ENCODE measurements at regions not wholly inside any gene's neighbourhood (a gene's known extent, or its start where the extent isn't known, plus 50 kb on each side); places are given as distances from the start of the nearest gene placed in this dataset.

- H3K27ac ChIP-seq: no peak overlapping the region
- TF ChIP-seq ZFX (IDR thresholded peaks at IDR 0.05): no peak
- TF ChIP-seq, protein P1, sequence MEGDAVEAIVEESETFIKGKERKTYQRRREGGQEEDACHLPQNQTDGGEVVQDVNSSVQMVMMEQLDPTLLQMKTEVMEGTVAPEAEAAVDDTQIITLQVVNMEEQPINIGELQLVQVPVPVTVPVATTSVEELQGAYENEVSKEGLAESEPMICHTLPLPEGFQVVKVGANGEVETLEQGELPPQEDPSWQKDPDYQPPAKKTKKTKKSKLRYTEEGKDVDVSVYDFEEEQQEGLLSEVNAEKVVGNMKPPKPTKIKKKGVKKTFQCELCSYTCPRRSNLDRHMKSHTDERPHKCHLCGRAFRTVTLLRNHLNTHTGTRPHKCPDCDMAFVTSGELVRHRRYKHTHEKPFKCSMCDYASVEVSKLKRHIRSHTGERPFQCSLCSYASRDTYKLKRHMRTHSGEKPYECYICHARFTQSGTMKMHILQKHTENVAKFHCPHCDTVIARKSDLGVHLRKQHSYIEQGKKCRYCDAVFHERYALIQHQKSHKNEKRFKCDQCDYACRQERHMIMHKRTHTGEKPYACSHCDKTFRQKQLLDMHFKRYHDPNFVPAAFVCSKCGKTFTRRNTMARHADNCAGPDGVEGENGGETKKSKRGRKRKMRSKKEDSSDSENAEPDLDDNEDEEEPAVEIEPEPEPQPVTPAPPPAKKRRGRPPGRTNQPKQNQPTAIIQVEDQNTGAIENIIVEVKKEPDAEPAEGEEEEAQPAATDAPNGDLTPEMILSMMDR (conservative IDR thresholded peaks at IDR 0.05): no peak
These were observed 163.6 kb upstream of the NAV3 start for GRCh38 chr12:77667101-77667500.

DNA sequence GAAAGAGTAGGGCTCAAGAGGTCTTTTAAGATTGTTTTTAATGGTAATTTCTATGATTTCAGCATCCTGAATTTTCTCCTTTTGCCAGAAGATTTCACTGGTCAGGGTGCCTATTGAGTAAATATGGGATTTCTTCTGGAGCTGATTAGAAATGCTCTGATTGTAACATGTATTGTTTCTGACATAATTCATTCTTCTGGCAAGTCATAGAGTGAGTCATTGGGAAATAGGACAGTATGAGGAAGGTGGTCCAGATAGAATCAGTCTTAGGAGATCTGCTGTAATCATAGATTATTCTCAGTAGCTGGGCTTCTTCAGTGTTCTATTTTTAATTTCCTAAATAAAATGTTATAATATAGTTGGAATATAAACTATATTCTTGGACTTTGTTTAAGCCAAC lies 182.0 kb upstream of the NAV3 start:
- H3K27ac ChIP-seq: no peak overlapping the region
- TF ChIP-seq ZFX (IDR thresholded peaks at IDR 0.05): no peak
- TF ChIP-seq, protein P1 (conservative IDR thresholded peaks at IDR 0.05): no peak

DNA sequence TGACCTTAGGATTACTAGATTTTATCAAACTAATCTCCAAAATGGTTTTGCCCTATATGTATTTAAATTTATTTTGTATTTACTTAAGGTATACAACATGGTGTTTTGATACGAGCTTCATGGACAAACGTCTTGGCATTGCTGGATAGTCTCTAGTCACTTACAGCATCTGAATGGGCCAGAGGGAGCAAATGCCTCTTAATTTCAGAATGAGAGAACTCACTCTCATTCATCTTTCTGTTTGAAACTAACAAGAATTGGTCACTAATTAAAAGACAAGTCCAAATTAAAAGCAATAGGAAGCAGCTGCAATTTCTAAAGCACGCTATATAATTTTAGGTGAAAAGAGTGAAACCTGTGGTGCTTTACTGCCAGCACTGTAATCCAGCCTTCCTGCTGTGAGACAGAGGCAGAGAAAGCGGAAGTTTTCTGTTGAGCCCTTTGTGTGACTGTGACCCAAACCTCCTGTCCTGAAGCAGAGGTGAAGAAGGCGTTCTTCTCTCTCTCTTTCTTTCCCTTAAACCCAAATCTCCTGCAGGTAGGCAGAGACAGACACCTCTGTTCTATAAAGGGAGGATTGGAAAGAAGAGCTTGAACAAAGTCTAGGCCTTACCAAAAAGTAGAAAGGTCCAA lies 184.6 kb upstream of the NAV3 start:
- no peak overlapping the region for H3K27ac ChIP-seq
- TF ChIP-seq, protein P1 (conservative IDR thresholded peaks at IDR 0.05): no peak
- TF ChIP-seq ZFX (IDR thresholded peaks at IDR 0.05): no peak

- TF ChIP-seq, protein P1 (conservative IDR thresholded peaks at IDR 0.05): no peak
- no peak for TF ChIP-seq ZFX (IDR thresholded peaks at IDR 0.05)
- no peak overlapping the region for H3K27ac ChIP-seq
These were observed 185.6 kb upstream of the NAV3 start for GRCh38 chr12:77644915-77645605.

GRCh38 chr12:77642246-77642645 lies 188.4 kb upstream of the NAV3 start:
- H3K27ac ChIP-seq: no peak overlapping the region
- TF ChIP-seq, protein P1 (conservative IDR thresholded peaks at IDR 0.05): no peak
- no peak for TF ChIP-seq ZFX (IDR thresholded peaks at IDR 0.05)

- no peak for TF ChIP-seq ZFX (IDR thresholded peaks at IDR 0.05)
- TF ChIP-seq, protein P1 (conservative IDR thresholded peaks at IDR 0.05): no peak
- no peak overlapping the region for H3K27ac ChIP-seq
These were observed 190.3 kb upstream of the NAV3 start for GRCh38 chr12:77640356-77640755.

DNA sequence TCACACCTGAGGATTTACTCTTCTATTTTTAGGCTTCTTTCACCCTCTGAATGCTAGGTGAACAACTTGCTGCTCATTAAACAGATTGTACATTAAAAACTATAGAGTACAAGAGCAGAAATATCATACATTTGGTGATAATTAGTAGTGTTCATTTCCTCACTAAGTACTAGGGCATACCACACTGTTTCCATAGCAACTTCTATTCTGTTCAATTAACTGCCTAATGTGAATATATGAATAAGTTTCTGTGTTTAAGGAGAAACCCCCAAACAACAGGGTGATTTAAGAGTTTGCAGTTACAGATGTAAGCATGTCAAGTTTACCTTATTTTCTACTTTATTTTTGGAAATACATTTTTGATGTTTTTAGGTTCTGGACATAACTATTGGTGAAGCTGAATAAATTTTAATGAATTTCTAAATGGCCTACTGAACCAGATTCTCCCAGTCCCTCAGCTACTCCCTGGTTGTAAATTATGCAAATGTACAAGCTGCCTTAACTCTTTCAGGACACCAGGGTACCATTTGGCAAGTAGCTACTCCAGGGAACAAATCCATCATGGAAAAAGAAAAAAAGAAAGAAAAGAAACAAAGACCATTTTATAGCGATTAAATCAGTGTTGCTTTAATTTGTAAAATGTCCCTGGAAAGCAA lies 199.8 kb upstream of the NAV3 start:
- no peak overlapping the region for H3K27ac ChIP-seq
- TF ChIP-seq ZFX (IDR thresholded peaks at IDR 0.05): no peak
- TF ChIP-seq, protein P1 (conservative IDR thresholded peaks at IDR 0.05): no peak
